Fibroblast of mammary gland (primary cell): ENCODE measurements at regions not wholly inside any gene's neighbourhood (a gene's known extent, or its start where the extent isn't known, plus 50 kb on each side); places are given as distances from the start of the nearest gene placed in this dataset.

Experiments used
- DNase-seq: peaks from one replicate; pipeline ENCODE4 v3.0.0-alpha.2; 2010; ENCODE audit warnings: low read depth
- H3K4me3 ChIP-seq: 2 replicates; pipeline ENCODE4 v1.5.1; 2011; ENCODE audit warnings: low read depth, mild to moderate bottlenecking, low read length, moderate library complexity; ENCODE audit not compliant: control insufficient read depth
- TF ChIP-seq, protein P1 (sequence below): conservative IDR thresholded peaks from 2 replicates; pipeline ENCODE4 v1.5.1; 2011; ENCODE audit warnings: low read depth, low read length, inconsistent platforms; ENCODE audit not compliant: control insufficient read depth, insufficient read depth

DNA sequence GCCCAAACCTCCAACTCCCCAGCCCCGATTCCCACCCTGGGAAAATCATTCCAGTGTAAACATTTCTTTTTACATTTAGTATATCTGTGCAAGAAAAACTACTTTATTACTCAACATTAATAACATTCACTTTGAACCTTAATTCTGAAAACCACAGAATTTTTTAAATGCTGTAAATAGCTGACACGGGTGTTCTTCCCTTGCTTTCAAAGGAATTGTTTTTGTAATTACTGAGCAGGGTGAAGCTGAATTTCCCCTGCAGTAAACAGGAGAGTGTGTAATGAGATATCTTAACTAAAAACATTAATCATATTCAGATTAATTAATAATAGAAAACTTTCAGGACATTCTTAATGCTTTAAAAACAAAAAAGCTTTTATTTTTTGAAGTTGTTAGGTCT lies 99.3 kb upstream of the CITED2 start:
- TF ChIP-seq, protein P1, sequence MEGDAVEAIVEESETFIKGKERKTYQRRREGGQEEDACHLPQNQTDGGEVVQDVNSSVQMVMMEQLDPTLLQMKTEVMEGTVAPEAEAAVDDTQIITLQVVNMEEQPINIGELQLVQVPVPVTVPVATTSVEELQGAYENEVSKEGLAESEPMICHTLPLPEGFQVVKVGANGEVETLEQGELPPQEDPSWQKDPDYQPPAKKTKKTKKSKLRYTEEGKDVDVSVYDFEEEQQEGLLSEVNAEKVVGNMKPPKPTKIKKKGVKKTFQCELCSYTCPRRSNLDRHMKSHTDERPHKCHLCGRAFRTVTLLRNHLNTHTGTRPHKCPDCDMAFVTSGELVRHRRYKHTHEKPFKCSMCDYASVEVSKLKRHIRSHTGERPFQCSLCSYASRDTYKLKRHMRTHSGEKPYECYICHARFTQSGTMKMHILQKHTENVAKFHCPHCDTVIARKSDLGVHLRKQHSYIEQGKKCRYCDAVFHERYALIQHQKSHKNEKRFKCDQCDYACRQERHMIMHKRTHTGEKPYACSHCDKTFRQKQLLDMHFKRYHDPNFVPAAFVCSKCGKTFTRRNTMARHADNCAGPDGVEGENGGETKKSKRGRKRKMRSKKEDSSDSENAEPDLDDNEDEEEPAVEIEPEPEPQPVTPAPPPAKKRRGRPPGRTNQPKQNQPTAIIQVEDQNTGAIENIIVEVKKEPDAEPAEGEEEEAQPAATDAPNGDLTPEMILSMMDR: no peak
- H3K4me3 ChIP-seq: no peak overlapping the region
- no peak for DNase-seq

DNA sequence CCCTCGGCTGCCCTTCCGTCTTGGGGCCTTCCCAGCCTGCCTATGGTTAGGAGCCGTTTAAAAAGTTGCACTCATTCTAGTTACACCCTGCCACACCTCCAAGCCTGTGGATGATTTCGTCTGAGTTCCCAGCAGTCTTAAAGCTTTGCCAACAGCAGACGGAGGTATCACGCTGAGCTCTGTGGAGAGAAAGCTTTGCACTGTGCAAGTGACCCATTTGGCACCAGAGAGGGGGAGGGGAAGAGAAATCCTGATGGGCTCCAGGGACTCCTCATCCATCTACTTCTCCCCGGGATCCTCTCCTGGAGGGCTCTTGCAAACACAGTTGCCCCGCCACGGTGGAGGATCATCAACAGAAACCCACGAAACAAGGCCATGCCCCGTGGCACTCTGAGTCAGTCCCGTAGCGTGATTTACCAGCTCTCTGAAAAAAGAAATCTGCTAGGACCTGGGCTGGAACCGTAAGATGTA lies 98.8 kb upstream of the CITED2 start:
- peak; percentile 20 for DNase-seq
- TF ChIP-seq, protein P1: no peak
- no peak overlapping the region for H3K4me3 ChIP-seq

DNA sequence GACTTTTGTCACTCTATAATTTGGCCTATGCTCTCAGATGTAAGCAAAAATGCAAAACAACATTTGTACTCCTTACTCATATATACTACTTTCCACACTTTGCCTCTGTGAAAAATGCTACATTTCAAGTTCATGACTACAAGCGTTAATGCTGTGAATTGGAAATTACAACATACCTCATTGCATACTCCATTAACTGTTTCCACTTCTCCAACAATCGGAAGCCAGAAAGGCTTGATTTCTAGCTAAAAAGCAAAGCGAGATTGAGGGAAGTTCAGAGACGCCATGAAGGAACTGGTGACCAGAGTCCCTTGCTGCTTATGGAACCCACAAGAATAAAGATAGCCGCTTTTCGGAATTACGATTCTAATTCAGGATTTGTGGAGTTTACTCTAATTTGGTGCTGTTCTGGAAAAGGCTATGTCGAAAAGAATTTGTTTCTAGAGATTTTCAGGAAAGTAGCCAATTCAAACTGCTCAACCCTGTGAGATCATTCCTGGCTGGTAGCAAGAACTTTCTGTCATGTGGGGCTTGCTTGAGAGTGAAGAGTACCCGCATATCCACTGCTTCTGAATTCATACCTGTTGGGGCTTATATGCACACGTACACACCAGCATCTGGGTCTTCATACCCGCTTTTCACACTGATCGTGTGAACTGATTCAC lies 98.0 kb upstream of the CITED2 start:
- H3K4me3 ChIP-seq: no peak overlapping the region
- TF ChIP-seq, protein P1: no peak
- peak; percentile 61 for DNase-seq

DNA sequence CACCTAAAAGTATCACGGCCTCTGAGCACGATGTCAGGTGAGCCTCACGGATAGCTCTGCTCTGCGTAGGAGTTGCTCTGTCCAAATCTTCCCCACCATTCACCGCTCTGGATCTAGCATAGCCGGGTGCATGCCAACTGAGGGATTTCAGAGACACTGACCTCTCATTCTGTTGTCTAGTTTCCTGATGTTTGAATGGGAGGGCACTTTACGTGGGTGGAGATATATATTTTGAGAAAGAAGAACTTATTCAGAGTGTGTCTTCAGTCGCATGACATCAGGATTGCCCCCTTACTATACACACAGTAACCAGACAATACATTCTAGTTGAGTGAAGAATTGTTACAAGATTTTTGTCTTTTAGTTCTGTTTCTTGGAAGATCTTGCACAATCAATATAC lies 96.5 kb upstream of the CITED2 start:
- no peak overlapping the region for H3K4me3 ChIP-seq
- TF ChIP-seq, protein P1: no peak
- no peak for DNase-seq

DNA sequence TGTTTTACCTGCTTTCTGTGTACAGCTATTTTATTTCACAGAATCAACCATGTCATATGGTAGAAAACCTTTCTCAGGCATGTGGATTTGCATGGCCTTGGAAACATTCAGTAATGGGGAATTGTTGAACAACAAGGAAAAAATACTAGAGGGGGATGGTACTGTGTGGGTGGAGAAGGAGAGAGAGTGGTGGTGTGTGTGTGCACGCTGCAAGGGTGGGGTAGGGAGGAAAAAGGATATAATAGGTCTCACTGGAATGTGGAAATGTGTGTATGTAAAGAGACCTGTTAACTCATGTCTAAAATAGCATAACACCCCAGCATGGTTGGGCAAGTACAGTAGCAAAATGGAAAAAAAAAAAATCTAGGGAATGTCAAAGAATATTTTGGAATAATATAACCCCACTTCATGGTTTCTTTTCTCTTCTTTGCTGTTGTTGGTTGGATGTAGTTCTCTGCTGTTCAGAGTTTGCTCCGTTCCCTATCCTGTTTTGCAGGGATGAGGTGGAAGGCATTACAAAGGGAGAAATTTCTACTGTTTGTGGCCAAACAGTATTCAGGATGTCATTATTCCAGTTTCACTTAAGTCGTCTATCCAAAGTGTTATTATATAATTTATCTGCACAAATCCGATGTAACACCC lies 93.9 kb upstream of the CITED2 start:
- no peak for DNase-seq
- TF ChIP-seq, protein P1: no peak
- H3K4me3 ChIP-seq: no peak overlapping the region

DNA sequence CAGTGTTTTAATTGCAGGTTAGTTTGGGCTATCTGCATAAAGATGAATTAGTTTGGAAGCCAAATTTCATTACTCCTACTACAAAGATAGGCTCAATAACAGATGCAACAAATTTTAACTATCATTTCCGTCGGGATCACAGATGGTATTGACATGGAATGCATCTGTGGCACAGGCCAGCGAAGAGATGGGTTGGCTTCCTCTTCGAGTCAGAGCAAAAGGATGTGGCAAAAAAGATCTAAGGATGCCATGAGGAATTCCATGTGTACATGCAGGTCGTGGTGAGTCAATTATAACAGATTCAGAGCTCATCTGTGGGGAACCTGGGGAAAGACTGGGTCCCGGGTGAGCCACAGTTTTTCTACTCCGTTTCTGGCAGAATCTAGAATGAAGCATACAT lies 83.0 kb upstream of the CITED2 start:
- TF ChIP-seq, protein P1: no peak
- no peak for DNase-seq
- no peak overlapping the region for H3K4me3 ChIP-seq
